HG02642 (cell line): ENCODE measurements at regions not wholly inside any gene's neighbourhood (a gene's known extent, or its start where the extent isn't known, plus 50 kb on each side); places are given as distances from the start of the nearest gene placed in this dataset.

Source experiments
- ATAC-seq: cut with Tn5 transposase; IDR thresholded peaks from one replicate; pipeline ENCODE4 v1.9.1; 2021; ENCODE audit warnings: mild to moderate bottlenecking; ENCODE audit not compliant: unreplicated experiment, poor library complexity

DNA sequence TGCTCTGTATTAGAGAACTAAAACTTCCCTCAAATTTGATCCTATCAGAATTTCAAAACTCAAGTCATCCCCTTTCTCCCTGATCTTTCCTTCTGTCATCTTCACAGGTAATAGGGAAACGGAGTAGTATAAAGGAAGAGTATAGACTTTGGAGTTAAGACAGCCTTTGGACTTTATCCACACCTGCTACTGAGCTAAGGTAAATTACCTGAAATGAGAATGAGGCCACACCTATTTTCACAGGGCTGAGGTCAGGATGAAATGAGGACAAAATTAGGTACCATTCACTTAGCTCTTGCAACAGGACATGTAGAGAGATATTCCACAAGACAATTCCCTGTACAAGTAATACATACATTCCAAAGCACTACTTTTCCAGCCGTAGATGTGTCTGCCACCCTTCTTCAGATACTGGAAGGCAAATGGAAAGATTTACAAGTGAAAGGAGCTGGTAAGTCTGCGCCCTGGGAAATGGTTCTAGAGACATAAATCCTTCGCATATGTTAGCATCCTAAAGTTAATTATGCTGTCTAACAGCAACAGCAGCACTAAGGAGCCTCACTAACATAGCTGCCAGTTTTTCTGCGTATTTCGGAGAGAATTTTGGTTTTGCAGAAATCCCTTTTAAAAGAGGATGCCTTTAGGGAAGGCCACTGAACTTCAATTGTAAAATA, 461.8 kb downstream of the SHQ1 start:
- no peak for ATAC-seq

DNA sequence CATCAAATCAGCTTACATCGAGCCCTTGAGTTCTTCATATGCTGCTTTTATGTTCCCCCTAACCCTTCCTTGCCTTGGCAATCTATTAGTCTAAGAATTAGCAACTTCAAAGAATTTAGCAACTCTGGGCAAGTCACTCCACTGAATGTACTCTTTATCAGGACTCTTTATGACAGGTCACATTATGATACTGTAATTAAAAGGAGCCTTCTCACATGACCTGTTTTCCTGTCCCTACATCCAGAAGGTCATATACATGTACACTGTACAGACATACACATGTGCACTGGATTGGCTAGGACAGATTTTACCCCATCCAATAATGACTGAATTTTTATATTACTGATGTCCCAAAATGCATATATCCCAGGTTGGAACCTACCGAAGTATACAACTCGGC, 463.1 kb downstream of the SHQ1 start:
- no peak for ATAC-seq

DNA sequence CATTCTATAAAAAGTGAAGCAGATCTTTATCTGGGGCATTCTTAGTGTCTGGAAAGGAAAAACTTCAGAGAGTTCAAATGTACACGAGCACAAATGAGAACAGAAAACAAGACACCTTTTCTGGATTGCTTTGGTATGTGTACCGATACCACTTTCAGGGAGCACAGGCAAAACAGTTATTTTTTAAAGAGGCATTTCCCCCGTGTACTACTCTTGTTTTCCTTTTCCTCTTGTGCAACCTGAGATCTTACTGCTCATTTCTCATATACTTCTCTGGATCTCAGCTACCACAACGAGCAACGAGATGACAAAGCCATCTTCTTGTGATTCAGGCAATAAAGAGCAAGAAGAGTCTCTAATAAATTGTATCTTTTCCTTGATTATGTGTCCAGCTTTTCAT, 463.6 kb downstream of the SHQ1 start:
- ATAC-seq, result no peak

DNA sequence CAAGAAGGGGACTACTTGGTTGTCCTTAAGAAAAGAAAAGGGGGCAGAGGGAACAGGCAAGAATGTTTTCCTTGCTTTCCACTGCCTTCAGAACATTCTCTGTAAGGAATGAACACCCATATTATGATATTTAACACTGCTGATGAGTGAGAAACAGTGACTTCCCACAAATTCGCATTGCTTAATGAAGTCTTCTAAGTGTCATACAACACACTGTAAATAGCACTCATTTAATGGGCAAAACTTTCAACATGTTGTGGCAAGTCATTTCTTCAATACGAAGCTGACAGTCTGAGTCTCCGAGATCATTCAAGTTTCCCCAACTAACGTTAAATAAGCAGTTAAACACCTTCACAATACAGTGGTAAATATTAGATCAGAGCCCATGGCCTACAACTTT, 464.4 kb downstream of the SHQ1 start:
- ATAC-seq, result no peak

DNA sequence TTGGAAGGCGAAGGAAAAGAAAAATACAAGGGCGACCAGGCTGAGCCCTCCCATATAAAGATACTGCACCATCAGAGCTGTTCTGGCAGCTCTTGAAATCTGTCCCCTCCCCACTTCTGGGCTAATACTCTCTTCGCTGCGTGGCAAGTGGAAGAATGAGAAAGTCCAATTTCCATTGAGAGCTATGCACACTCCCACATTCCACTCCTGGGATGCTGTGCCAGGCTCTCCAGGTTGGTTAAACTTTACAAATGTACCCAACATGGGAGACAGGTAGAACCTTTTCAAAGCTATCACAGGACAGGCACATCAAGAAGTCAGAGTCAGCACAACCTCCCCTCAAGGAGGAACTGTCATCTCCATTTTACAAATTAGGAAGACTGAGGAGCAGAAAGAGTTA, 465.0 kb downstream of the SHQ1 start:
- ATAC-seq, result no peak

DNA sequence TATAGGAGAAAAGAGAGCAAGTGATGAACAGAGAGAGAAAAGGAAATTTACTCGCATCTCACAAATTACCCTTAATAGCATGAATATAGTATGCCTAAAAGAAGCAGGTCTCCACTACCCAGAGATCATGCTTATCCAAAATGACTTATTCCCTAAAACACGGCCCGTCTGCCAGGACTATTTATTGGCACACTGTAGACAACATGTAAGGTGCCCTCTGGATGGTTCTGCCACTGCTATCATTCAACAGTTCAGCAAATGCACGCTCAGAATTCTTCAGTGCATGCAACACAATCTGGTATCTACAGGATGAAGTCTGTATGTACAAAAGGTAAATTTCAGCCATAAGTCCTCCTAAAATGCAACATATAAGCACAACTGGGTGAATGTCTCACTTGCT, 465.8 kb downstream of the SHQ1 start:
- ATAC-seq, result no peak

DNA sequence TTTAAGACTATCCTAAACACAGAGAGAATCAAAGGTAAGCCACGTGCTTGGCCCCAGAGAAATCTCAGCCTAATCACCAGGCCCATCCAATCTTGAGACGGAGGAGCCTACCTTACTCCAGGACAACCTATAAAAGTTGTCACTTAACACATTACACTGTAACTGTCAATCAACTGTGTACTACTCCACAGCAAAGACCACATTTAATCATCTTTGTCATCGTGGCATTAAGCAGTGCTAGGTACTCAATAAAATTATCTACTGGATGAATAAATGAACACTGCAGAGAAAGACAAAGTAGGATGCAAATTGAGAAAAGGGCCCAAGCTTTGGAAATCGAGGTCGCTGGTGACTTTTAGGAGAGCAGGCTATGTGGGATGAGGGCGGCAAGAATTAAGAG, 466.7 kb downstream of the SHQ1 start:
- ATAC-seq, result no peak

DNA sequence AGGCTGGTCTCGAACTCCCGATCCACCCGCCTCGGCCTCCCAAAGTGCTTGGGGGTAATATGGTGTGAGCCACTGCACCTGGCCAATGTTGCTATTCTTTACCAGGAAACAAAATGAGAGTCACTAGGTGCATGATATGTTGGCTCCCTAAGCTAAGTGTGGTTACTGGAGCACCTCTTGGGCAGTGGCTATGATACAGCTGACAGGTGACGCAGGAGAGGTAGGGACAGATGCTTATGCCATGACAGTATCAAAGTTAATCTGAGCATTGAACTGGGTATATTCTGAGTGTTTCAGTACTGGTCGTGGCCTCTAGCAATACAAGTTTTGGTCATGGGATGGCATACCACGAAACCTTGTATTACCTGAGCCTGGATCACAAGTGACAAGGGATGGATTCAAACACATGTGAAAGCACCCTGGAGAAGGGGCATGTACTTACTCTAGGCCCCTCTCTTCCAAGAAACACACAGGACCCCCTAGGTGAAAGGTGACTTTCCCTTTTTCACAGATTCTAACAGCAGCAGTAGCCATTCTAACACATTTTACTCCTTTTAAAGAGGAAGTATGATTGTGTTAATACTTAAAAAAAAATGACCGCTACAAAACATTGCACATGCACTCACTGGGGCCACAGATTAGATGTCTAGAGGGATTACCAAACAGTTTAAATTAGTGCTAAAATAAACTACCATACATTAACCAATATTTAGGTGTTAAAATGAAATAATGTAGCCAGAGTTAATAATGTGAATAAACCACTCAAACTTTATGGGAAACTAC, 467.3 kb downstream of the SHQ1 start:
- no peak for ATAC-seq

DNA sequence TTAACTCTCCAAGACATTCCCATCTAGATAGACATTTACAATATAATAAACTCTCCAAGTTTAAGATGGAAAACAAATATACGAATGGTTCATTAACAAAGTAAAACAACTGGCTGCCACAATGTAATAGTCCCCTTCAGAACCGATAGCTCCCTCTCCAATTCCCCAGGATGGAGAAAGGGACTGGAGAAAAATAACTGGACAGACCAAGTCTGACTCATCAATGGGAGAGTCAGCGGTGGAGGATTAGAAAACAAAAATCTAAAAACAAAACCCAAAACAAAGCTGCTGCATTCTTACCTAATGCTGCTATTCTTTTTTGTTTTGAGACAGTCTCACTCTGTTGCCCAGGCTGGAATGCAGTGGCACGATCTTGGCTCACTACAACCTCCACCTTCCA, 468.1 kb downstream of the SHQ1 start:
- ATAC-seq, result no peak

DNA sequence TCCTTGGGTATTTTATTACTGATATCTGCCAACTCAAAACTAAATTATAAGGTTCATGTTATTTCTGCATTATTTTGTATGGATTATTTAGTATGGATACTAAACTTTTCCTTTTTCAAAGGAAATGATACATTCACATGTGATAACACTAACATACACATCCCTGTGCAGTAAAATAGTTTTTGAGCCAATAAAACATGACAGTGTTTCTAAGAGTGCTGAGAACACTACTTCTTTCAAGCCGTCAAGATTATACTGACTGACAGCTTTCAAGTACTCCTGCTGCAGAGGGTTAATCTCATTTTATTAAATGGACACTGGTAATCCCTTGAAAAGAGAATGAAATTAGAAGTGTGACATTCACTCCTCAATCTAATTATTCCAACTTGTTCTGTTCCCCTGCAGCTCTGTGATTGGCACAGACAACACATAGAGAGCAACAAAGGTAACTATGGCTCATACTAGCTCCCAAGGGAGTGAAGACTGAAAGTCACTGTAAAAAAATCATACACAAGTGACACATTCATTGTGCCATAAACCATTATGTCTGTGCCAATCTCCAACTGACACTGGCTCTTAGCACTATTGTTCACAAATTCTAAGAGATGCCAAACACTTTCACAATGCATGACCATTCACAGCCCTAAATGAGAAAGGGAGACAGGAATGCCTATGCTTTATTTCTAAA, 468.6 kb downstream of the SHQ1 start:
- no peak for ATAC-seq

DNA sequence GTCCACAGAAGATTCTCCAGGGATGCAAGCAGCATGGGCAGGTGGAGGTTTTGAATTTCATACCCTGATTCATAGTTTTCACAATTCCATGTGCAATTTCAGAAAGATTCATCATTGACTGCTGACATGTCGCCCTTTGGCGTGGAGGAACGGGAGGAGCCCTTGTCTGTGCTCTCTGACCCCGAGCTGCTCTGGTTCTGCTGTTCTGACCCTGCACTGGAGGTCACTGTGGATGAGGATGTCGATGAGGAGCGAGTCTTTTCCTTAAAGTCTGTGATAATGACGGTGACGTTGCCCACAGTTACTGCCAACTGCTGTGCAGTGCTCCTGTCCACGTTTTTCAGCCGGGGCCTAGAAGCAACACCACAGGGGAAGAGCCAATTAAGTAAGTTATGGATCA, 470.0 kb downstream of the SHQ1 start:
- no peak for ATAC-seq

DNA sequence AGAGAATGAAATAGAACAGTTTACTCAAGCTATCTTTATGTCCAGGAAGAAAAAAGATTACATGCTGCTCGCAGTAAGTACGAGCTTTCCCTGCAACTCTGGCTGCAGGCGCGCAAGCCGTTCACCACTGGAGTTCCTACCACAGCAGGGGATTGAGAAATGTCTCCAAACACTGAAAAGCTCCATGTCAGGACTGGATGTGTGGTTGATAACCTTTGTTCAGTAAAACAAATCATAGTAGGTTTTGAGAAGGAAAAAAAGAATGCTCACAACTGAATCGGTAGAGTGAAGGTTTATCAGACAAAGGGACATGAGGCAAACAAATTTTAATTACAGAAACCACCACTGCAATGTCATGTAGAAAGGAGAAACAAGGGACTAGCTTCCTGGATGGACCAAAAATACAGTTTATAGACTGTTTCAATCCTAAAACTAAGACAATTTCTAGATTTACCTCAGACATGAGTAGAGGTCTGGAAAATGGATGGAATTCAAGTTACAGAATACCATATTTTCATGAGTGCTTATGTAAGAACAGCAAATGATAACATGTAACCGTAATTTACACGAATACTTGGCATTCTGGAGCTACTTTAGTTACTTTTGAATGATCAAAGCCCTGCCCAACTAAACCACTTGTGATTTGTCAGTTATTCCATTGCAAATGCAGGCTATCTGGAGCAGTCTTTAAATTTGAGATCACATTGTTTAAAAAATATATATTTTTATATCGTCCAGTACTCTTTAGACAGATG, 471.1 kb downstream of the SHQ1 start:
- no peak for ATAC-seq

DNA sequence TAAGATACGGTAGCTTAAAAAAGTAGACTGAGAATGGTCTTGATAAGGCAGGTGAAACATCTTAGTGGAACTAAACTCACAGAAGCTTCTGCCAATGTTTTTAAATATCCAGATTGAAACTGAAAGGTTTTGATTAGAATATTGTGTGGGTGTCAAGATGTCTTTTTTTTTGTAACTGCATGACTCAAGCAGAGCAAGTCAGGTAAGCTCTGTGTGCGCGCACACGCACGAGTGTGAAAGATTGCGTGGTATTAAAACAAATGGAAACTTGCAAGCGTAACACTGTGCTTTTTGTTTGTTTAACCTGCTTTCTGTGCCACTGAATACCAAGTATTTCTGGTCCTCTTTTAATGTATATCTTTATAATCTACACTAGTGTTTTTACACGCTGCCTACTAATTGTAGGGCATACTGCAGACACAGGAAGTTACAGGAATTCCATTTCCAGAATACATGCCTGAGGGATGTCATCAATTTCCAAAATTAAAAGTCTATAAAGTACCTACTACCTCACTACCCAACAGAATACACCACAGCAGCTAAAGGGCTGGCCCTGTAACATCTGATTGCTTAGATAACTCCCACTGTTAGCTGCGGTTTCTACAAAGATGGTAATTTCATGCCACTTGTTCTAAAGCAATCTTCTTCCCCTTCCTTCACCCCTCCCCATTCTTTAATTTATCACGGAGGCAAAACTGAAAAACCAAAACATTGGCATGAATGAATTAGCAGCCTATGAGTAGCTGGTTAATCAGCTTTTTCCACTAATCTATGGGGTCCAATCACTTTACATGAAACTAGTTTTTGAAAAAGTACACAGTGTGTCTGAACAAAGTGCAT, 472.8 kb downstream of the SHQ1 start:
- ATAC-seq, result peak; percentile 71

DNA sequence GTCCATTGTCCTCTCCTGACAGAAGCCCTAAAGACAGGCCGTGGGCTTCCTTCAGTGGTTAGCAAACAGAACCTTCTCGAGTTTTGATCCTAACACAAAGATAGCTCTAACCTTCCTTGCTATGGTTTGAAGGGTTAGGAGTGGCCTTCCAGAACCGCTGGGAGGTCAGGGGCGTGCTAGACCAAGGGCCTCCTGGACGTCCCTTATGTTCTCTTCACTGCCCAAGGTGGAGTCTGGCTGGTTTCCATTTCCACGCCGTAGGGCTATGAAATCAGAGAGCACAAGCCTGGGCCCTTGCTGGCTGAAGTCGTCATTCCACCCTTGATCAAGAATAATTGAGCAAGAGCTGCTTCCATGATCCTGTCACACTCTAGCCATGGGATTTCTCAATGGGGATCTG, 475.1 kb downstream of the SHQ1 start:
- ATAC-seq, result no peak

DNA sequence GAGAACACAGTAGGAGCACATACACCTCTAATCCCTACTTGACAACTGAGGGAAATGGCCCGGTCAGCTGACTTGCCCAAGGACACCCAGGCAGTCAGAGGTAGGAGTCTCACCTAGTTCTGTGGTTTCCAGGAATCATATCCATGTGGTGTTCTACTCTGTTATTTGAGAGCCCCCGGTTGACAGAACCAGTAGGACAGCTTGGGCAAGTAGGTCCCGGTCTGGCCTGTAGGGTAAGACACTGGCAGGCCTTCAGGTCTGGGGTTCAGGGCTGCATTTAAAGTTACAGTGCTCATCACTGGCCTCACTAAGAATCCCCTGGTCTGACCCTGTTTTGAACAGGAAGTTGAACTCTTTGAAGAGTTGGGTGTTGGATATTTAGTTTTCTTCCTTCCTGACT, 476.1 kb downstream of the SHQ1 start:
- no peak for ATAC-seq

DNA sequence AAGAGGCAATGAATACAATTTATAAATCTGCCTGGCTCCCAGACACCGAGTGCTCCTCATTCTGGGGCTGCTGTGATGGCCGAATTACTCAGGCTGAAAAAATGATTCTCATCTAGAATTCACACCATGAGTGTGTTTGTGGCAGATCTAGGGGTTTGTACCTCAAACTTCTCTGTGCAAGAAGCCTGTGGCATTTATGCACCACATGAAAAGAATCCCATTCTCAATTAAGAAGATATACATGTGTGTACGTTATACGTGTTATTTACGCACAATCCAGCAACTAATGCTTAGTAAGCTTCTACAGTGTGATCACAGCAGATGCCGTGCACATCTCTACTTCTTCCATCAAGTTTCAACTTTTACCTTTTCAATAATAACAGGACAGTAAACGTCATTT, 476.8 kb downstream of the SHQ1 start:
- no peak for ATAC-seq

DNA sequence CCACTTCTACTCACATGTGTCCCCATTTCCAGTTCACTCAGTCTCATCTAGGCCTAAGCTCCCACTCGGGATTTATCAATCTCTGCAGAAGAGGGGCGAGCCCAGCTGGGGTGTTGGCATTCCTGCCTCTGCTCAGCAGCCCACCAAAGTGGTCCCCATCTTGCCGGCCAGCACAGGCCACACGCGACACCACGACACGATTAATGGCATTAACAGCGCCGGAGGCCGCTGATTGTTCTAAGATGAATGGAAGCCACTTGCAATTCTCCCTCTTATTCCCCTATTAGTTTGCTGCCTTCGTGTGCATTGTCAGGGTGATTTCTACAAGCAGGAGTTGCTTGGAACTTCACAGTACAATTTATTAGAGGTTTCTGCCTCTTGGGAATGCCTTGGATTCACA, 477.3 kb downstream of the SHQ1 start:
- no peak for ATAC-seq

DNA sequence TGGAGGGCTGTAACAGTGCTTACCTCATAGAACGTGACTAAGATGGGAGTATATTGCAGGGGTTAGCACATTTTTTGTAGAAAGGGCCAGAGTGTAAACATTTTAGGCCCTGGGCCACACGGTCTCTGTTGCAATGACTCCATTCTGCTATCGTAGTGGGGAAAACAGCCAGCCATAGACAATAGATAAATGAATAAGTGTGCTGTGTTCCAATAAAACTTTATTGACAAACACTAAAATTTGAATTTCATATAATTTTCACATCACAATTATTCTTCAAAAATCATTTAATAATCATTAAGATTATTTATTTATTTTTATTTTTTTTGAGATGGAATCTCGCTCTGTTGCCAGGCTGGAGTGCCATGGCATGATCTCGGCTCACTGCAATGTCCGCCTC, 478.6 kb downstream of the SHQ1 start:
- ATAC-seq, result no peak

DNA sequence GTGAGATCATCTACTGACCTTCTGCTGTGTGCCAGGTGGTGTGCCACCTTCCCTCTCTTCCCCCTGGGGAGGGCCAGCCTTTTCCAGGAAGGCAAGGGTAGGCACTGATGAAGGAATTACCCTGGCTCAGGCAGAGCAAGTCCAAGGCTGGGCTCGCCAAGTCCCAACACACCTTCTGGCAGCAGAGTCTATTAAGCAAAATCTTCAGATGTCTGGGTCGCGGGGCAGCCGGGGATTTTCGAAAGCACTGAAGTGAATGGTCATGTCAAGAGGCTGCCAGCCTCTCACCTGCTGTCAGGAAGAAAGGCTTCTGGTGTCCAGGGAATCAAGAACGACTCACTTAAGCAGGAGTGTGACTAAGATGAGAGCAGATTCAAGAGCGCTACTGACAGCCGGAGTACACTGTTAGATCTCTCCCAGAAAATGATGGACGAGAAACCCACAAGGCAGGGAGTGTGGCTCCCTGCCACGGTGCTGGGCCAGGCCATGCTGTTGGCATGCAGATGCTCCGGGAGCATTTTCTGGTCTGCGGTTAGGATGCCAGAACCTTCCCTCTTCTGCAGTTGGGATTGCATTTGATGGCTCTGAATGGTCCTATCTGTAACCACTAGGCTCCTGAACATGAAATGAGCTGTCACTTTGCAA, 479.8 kb downstream of the SHQ1 start:
- ATAC-seq, result no peak

DNA sequence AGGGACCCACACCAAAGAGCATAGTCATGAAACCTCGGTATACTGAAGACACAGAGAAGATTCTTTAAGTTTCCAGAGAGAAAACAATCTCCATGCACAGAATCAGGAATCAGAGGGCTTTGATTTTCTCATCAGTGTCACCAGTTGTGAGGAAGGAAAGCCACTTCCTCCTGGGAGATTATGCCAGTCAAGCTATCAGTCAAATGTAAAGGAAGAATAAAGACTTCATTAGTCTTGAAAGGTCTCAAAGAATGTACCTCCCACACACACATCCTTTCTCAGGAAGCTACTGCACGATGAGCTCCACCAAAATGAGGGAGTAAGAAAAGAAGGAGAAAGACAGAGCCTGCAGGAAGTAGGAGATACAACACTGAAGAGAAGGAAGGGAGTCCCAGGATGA, 486.3 kb downstream of the SHQ1 start:
- ATAC-seq, result no peak
